Left lung (tissue), 4 donors: ENCODE measurements at regions not wholly inside any gene's neighbourhood (a gene's known extent, or its start where the extent isn't known, plus 50 kb on each side); places are given as distances from the start of the nearest gene placed in this dataset.

Experiments used
- ATAC-seq: fragments of 200-7000 bp; cut with Tn5 transposase; one replicate; pipeline ENCODE4 v1.9.1; 2020; ENCODE audit warnings: moderate library complexity
- DNase-seq, 4 donors: peaks; one replicate each; pipeline ENCODE4 v3.0.0-alpha.2; 2013 to 2020
- H3K27ac ChIP-seq, 2 donors: fragments of 200-600 bp; sonication (generic) in 1 of 2; one replicate each; pipeline versions ENCODE4 v1.5.0 to v1.8.0; 2020 to 2021
- H3K27me3 ChIP-seq, 2 donors: fragments of 200-600 bp; sonication (generic) in 1 of 2; one replicate each; pipeline versions ENCODE4 v1.5.0 to v1.8.0; 2020 to 2021
- H3K36me3 ChIP-seq, 2 donors: fragments of 200-600 bp; sonication (generic) in 1 of 2; one replicate each; pipeline versions ENCODE4 v1.5.0 to v1.8.0; 2020 to 2021
- H3K4me1 ChIP-seq, 2 donors: fragments of 200-600 bp; one replicate each; pipeline ENCODE4 v1.8.0; 2021
- H3K4me3 ChIP-seq, 2 donors: fragments of 200-600 bp; sonication (generic) in 1 of 2; one replicate each; pipeline versions ENCODE4 v1.5.0 to v1.8.0; 2020 to 2021; ENCODE audit warnings: mild to moderate bottlenecking in 1 of 2
- H3K9me3 ChIP-seq, 2 donors: fragments of 200-600 bp; sonication (generic) in 1 of 2; one replicate each; pipeline versions ENCODE4 v1.5.0 to v1.8.0; 2020 to 2021
- intact Hi-C, 2 donors: fragments of 100-400 bp; cut with DNase I; formaldehyde crosslinking; loops; one replicate each; pipeline versions ENCODE4 v1.11.2 to v1.14.2; 2022
- TF ChIP-seq, protein P1 (sequence below), 2 donors: fragments of 200-600 bp; sonication (generic) in 1 of 2; IDR thresholded peaks; one replicate each; pipeline versions ENCODE4 v1.5.0 to v1.8.0; 2021; ENCODE audit warnings: antibody characterized with exemption in 2 of 2
- donor health status: DM: no; HTN: yes; CAD: no.
- donor health status: DM: no; HTN: no; CAD: no.

DNA sequence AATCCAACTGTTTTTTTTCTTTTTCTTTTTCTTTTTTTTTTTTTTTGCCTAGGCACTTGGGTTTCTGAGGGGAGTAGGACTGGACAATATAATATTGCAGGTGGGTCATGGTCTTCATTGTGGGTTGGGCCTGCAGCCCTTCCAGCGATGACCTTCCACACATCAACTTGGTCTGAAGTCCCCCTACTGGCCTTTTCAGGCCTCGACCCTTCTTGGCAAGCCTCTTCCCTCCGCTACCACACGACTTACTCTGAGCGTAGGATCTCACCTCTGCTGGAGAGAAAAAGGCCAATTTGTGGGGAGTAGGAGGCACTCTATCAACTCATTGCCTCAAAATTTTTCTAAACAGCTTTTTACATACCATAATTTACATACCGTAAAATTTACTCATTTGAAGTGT is 51.1 kb upstream of the GRIK3 start:
- Histone ChIP-seq H3K36me3 (no peaks in the 10 kb centered on the region), H3K4me3 (no peak overlapping the region), H3K27ac (no peak overlapping the region), H3K9me3 (no peaks in the 10 kb centered on the region), H3K4me1 (no peaks in the 10 kb centered on the region), H3K27me3 (peaks cover 0 to 15% of the 10 kb centered on the region in 2 donors)
- intact Hi-C loops, result no loop called here
- ATAC-seq (no peak), DNase-seq (no peak)
- TF ChIP-seq, protein P1, sequence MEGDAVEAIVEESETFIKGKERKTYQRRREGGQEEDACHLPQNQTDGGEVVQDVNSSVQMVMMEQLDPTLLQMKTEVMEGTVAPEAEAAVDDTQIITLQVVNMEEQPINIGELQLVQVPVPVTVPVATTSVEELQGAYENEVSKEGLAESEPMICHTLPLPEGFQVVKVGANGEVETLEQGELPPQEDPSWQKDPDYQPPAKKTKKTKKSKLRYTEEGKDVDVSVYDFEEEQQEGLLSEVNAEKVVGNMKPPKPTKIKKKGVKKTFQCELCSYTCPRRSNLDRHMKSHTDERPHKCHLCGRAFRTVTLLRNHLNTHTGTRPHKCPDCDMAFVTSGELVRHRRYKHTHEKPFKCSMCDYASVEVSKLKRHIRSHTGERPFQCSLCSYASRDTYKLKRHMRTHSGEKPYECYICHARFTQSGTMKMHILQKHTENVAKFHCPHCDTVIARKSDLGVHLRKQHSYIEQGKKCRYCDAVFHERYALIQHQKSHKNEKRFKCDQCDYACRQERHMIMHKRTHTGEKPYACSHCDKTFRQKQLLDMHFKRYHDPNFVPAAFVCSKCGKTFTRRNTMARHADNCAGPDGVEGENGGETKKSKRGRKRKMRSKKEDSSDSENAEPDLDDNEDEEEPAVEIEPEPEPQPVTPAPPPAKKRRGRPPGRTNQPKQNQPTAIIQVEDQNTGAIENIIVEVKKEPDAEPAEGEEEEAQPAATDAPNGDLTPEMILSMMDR (IDR thresholded peaks at IDR 0.05), result no peak

DNA sequence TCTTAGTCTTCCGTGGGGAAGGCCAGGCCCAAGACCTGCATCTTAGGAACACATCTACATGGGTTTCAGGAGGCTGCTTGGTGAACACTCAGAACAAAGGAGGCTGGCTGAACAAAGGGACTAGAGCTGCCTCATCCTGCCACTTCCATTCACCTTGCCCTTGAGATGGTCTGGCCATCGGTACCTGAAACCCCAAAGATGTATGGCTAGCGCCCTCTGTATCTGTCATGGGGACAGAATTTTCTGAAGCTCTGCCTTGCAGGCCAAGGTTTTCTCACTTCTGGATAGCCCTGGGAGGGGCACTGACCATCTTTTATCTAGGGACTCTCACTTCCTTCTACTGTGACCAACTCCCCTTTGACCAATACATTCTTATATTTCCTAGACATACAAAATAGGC is 55.4 kb upstream of the GRIK3 start:
- DNase-seq (no peak), ATAC-seq (no peak)
- no peaks in the 10 kb centered on the region for H3K9me3 ChIP-seq
- no peak overlapping the region for H3K27ac ChIP-seq
- H3K4me3 ChIP-seq, result no peak overlapping the region
- intact Hi-C loops, result no loop called here
- TF ChIP-seq, protein P1 (IDR thresholded peaks at IDR 0.05), result no peak
- H3K36me3 ChIP-seq, result no peaks in the 10 kb centered on the region
- no peaks in the 10 kb centered on the region for H3K4me1 ChIP-seq
- peaks cover 0 to 33% of the 10 kb centered on the region in 2 donors for H3K27me3 ChIP-seq

GRCh38 chr1:37090671-37091070 is 56.4 kb upstream of the GRIK3 start:
- Histone ChIP-seq H3K9me3 (no peaks in the 10 kb centered on the region), H3K4me1 (no peaks in the 10 kb centered on the region), H3K4me3 (no peak overlapping the region), H3K36me3 (no peaks in the 10 kb centered on the region), H3K27ac (no peak overlapping the region), H3K27me3 (peaks cover 0 to 42% of the 10 kb centered on the region in 2 donors)
- TF ChIP-seq, protein P1 (IDR thresholded peaks at IDR 0.05), result no peak
- no peak for DNase-seq
- ATAC-seq, result no peak
- intact Hi-C loops, result no loop called here

GRCh38 chr1:37092937-37093336 is 58.6 kb upstream of the GRIK3 start:
- H3K4me3 ChIP-seq, result no peak overlapping the region
- H3K27ac ChIP-seq, result no peak overlapping the region
- H3K27me3 ChIP-seq, result peaks cover 0 to 51% of the 10 kb centered on the region in 2 donors
- TF ChIP-seq, protein P1 (IDR thresholded peaks at IDR 0.05), result no peak
- ATAC-seq (no peak), DNase-seq (no peak)
- intact Hi-C loops, result no loop called here
- no peaks in the 10 kb centered on the region for H3K4me1 ChIP-seq
- no peaks in the 10 kb centered on the region for H3K36me3 ChIP-seq
- no peaks in the 10 kb centered on the region for H3K9me3 ChIP-seq

- H3K4me3 ChIP-seq, result no peak overlapping the region
- TF ChIP-seq, protein P1 (IDR thresholded peaks at IDR 0.05), result no peak
- H3K27me3 ChIP-seq, result peaks cover 0 to 47% of the 10 kb centered on the region in 2 donors
- no peaks in the 10 kb centered on the region for H3K9me3 ChIP-seq
- H3K27ac ChIP-seq, result no peak overlapping the region
- no peaks in the 10 kb centered on the region for H3K4me1 ChIP-seq
- intact Hi-C loops, result no loop called here
- no peaks in the 10 kb centered on the region for H3K36me3 ChIP-seq
- no peak for ATAC-seq
- no peak for DNase-seq
Observed at GRCh38 chr1:37094302-37094701, 60.0 kb upstream of the GRIK3 start.
